HG03097 (cell line): ENCODE measurements at regions not wholly inside any gene's neighbourhood (a gene's known extent, or its start where the extent isn't known, plus 50 kb on each side); places are given as distances from the start of the nearest gene placed in this dataset.
"Not testable (repeated sequence)": the region's sequence is repeated elsewhere in the genome, so short reads cannot be mapped to it uniquely, and the experiment has no call there.

Source experiments
- ATAC-seq: cut with Tn5 transposase; IDR thresholded peaks from one replicate; pipeline ENCODE4 v1.9.1; 2021; ENCODE audit not compliant: unreplicated experiment, low FRiP score

DNA sequence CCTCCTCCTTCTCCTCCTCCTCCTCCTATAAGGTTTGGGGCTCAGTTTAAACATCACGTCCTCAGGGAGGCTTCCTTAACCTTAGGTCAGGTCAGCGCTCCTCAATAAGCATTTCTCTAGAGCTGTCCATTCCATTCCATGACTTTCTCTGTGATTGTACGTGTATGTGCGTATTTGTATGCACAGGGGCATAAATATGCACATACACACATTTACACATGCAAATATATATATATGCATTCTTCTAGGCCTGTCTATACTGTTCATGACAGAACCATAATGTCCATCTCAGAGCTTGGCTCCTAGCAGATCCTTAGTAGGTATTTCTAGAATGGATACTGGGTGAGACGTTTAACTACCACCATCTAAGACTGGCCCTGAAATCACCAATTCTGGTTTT lies 258.6 kb downstream of the STIM2 start:
- ATAC-seq = no peak

DNA sequence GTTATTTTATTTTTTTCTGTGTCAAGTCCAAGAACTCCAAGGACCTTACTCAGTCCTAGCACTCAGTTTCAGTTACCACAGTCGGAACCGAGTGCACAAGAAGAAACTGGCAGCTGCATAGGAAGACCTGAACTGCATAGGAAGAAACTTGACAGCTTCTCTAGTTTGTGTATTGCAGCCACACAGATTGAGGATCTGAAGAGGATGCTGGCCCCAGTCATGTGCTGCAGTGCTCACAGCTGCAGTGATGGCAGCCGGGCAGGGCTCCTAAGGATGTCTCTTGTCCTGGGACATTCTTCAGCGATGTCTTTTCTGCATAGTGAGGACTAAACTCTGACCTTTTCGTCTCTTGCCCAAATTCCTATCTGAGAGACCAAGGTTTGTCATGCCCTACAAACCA lies 261.2 kb downstream of the STIM2 start:
- ATAC-seq = no peak

DNA sequence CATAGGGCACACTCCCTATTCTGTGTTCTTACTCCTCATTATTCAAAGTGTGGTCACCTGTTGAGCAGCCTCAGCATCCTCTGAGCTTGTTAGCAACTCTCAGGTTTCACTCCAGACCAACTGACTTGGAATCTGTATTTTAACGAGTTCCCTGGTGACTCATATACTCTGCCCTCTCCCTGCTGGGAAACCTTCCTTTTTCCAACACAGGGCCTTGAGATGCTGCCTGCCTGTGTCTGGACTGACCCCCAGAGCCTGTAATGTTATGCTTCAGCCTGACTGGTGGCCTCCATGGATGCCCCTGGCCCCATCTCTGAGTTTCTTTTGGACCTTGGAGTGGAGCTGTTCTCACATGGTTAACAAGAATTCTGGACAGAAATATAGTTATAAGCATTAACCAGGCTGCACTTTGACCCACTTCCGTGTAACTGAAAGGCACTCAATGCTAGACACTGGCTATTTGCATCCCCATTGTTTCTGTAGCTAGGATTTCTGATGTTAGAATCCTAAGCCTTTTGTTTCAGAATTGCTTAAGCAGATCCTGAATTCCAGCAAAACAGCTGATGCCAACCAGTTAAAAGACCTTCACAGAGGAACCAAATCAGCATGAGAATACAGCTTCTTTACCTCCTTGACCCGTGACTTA lies 262.6 kb downstream of the STIM2 start:
- ATAC-seq = no peak

DNA sequence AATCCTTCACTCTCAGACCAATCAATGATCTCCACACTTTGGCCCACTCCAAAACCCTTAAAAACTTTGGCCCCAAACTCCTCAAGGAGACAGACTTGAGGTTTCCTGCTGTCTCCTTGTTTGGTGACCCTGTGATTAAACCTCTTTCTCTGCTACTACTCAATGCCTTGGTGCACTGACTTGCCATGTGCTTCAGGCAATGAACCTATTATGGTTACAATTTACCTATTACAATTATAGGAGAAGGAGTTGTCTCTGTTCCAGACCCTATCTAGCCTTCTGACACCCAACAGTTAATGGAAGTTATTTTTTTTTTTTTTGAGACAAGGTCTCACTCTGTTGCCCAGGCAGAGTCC lies 263.1 kb downstream of the STIM2 start:
- no peak for ATAC-seq

DNA sequence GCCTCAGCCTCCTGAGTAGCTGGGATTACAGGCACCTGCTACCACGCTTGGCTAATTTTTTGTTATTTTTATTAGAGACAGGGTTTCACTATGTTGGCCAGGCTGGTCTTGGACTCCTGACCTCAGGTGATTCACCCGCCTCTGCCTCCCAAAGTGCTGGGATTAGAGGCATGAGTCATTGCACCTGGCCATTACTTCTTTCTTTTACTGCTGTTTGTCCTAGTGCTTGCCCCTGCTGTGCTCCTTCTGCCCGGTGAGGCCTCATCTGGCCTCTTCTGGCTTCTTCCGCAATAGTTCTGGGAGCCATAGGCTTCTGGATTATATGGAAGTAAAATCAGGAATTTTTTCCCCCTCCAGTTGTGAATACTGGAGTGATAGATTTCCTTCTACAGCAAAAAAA lies 266.3 kb downstream of the STIM2 start:
- ATAC-seq = not testable (repeated sequence)

DNA sequence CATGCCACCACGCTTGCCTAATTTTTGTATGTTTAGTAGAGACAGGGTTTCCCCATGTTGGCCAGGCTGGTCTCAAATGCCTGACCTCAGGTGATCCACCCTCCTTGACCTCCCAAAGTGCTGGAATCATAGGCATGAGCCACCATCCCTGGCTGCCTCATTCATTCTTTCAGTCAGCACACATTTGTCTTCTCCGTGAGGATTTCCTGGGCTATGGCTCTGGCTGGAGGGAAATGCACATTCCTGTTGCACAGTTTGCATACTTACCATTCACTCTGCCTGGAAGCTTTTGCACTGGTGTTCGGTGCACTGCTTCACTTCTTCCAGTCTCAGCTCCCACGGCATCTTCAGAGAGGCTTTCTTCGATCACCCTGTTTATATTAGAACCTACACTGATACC lies 267.8 kb downstream of the STIM2 start:
- no peak for ATAC-seq

DNA sequence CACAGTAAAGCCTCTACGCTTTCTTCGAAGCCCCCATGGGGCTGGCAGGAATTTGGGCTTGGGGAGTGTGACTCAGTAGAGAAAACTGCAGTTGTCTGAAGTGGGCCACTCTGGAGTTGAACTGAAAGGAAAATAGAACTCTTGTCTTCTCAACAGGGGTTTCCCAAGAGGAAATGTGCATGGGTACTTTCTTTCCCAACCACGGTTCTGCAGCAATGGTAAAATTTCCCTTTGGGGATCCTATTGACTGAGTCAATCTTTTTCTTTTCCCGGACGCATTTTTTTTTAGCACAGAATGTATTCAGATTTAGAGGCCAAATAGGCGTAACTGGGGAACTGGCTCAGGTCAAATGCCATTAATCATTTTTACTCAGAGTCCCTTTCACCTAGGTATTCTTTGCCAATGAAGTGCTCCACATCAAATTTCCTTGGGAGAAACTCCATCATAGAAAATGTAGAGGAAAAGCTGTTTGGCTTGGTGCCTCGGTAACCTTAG lies 269.3 kb downstream of the STIM2 start:
- no peak for ATAC-seq

DNA sequence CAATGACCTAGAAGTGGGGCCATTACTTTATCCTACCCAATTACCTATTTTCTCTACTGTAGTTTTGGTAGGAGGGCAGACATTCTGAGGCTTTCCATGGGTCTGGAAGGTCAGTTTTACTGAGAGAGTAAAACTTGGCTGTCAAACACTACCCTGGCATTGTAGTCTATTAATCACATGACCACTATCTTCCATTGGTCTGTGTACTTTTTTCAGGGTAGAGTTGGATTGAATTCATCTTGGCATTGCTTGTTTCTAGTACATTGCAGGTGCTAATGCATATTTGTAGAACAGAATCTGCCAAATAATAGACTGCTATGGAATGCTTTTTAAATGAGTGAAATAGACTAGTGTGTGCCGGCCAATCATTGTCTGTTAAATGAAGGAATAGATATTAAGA lies 271.9 kb downstream of the STIM2 start:
- no peak for ATAC-seq

DNA sequence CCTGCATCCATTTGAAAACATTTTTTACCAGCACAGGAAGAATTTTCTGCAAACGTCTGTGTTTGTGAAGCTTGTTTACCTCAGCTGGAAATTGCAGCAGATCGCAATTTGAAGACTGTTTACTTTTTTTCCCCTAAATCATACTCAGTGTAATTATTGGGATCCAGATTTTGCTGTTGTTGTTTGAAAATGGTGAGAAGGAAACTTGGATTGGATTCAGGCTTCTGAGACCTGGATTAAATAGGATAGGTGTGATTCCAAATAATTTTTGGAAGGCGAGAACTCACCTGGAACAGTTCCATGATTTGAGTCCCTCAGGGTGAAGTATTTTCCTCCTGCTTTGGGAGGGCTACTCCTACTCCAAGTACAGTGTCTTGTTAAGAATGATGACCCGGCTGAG lies 279.8 kb downstream of the STIM2 start:
- ATAC-seq = no peak

DNA sequence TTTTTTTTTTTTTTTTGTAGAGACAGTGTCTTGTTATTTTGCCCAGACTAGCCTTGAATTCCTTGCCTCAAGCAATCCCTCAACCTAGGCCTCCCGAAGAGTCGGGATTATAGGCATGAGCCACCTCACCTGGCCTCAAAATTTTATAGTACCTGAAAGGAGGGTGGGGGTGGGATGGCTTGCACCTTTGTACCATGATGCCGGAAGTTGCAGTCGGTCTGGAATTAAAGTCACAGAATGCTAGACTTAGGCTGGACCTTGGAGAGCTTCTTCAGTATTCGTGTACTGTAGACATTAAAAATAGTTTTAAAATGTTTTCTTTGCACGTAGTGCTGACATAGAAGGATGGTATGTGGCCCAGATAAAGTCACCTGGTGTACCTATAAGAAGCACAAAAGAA lies 280.9 kb downstream of the STIM2 start:
- no peak for ATAC-seq

DNA sequence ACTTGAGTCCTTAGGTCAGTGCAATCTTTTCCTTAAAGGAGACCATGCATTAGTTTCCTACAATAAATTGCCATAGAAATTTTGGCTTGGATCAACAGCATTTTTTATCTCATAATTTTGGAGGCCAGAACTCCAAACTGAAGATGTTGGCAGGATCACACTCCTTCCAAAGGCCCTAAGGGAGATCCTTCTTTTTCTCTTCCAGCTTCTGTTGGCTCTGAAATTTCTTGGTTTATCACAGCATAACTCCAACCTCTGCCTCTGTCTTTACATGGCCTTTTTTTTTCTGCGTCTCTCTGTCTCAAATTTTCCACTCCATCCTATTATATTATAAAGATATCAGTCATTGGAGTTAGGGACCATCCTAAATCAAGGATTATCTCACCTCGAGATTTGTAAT lies 282.2 kb downstream of the STIM2 start:
- ATAC-seq = no peak

DNA sequence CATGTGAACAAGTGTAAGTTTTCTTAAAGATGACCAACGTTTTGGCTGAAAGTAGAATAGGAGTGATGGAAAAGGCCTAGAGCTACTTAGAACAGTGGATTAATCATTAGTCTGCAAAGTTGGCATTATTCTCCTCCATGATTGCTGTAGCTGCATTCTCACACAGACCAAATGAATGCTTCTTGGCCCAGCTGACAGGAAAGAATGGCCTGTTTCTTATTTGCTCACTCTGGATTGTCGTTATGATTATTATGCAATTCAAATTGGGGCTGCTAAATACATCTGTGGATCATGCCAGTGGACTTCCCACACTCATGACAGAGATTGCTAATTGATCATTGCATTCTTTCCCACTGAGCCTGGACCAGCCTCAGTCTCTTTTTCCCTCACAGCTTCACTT lies 285.0 kb downstream of the STIM2 start:
- no peak for ATAC-seq

DNA sequence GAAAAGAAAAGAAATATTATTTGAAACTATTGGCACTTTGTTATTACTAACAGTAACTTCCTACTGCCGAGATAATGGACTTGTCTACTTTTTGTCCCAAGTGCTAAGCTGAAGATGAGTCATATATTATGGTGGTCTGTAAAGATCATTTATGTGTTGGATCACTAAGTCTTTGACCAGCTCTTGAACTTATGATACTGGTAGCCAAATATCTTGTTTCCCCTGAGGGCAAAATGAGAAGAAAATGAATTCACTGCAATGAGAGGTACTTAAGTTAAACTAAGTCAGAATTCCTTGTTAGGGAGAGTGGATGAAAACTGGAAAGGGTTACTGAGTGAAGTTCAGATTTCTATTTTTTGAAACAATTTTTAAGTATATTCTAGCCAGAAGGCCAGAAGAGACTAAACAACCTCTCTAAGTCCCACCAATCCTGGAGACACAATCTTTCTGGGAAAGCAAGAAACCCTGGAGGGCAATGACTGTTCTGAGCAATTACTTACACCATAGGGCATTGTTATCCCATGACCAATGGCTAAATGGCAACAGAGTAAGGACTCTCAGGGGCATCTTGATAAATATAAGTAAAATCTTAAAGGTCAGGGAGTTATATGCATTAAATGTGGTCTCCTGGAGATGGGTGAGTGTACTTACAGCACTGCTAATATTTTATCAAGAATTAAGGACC lies 287.7 kb downstream of the STIM2 start:
- ATAC-seq = no peak

DNA sequence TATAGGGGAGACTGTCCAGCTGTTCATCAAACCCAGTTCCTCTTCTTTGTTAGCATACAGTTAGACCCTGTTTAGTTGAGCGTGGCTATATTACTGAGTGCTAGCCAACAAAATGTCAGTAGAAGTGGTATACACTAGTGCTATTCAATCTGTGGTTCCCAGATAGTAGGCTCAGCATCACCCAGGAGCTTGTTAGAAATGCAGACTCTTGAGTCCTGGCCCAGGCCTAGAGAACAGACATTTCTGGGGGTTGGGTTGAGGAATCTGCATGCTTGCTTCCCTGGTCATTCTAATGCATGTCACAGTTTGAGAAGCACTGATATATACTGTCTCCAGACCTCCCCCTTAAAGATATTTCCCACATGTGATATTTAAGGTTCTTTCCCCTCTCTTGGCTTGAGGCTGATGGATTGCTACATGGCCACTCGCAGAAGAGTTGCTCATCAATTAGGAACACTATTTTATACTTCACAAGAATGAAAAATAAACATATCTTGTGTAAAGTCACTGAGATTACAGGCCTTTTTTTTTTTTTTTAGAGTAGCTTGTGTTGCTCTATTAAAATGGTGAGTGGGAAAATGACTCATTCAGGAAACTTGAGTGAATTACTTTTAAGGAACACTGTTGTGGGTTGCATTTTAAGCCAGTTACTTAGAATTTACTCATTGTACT lies 289.0 kb downstream of the STIM2 start:
- no peak for ATAC-seq

DNA sequence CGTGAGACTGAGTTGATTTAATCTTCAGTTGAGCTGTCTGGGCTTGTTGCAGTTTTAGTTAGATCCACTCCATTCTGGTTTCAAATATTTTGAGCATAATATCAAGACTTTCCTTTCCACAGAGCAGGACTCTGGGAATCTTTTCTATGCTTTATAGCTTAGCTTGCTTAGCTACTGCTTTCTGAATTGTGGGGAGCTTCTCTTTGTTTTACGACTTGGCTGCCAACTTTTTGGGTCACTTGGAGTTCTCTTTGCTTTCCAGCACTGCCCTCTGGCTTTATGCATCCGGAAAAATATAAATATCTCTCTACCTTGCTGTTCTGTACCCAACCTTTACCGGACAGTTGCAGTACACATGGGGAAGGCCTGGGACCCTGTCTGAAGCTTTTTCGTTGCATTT lies 292.1 kb downstream of the STIM2 start:
- ATAC-seq = no peak

DNA sequence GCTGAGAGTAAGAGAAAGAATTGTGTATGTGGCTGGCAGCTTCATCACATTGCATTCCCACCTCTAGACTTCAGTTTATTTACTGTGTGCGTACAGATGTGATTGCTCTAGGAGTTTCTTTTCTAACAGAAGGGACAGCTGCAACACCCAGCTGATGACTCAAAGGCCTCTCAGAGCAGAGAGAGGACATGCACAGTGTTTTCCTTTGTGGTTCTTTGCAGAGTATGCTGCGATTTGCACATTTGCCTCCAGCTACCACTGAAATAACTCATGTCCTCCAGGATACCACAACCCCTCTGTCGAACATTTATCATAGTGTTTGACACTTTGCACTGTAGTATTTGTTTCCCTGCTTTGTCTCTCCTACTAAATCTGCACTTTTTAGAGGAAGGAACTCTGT lies 294.1 kb downstream of the STIM2 start:
- ATAC-seq = no peak

DNA sequence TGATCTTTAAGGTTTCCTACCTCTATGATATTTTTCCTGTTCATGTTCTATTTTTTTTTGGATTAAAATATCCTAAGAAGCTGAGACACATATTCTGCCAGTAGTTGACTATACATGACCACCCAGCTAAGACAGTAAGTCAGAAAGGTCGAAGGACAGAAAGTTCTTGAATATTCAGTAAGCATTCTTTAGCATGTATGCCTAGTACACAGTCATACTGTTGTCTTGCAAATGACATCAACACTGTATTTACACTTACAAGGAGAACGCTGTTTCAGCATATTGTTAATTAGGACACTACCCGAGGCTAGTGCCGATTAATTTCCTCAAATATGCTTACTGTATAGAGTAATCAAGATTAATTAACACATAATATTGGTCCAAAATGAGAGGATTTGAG lies 300.6 kb downstream of the STIM2 start:
- ATAC-seq = no peak

DNA sequence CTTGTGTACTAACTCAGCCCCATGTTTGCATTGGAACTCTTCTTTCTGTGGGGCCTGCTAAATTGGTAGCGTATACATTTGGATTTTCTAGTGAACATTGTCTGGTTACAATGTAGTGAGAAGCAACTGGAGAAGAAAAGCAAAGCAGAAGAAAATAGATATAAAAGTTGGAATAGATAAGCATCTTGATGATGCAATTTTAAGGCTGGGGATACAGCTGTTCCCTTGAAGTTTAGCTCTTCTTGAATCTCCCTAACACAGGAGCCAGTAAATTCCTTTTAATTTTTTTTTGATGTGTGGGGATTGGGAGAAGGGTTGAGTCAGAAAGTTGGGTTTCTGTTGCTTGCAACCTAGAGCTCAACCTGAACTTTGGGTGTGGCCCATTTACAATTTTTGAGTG lies 308.1 kb downstream of the STIM2 start:
- no peak for ATAC-seq

DNA sequence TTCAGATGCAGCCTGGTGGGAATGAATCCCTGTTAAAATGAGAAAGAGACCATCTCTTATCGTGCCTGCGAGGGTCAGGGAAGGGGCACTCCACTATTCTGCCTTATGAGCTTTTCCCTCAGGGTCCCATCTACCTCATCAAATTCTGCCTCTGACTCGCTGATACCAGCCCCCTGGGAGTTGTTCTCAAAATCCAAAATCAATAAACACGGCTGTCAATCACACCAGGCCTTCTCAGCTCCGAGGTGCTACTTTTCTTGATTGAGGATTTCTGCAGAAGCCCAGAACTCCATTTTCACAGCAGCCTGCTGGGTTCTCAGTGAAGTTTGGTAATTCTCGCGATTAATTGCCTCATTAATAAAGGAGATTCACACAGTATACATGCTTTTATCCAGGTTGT lies 312.6 kb downstream of the STIM2 start:
- ATAC-seq = no peak

DNA sequence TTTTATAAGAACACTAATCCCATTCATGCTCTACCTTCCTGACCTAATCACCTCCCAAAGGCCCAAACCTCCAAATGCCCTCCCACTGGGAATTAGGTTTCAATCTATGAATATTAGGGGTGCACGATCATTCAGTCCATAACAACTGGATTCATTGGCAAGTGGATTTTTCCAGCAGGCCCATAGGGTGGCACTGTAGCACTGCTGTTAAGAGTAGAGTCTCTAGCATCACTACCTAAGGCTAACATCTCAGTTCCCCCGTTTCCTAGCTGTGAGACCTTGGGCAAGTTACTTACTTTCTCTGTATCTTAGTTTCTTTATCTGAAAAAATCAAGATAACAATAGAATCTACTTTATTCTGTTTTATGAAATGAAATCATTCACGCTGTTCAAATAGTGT lies 315.8 kb downstream of the STIM2 start:
- ATAC-seq = no peak

DNA sequence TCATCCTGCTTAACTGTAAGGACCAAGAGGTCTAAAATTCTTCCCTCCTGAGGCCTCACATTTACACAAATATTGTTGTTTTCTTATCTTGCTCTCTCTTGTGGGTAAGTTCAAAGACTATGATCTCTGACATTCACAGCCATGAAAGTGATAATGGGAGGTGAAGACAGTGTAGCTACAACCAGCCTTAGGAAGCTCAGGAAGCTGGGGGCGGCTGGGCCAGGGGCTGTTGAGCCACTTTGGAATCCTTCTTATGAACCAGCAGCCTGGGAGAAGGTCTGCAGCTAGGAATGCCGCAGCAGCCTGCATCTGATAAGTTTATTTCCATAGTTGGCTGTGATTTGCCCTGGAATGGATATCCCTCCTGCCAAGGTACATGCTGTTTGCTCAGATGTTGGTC lies 316.2 kb downstream of the STIM2 start:
- no peak for ATAC-seq

DNA sequence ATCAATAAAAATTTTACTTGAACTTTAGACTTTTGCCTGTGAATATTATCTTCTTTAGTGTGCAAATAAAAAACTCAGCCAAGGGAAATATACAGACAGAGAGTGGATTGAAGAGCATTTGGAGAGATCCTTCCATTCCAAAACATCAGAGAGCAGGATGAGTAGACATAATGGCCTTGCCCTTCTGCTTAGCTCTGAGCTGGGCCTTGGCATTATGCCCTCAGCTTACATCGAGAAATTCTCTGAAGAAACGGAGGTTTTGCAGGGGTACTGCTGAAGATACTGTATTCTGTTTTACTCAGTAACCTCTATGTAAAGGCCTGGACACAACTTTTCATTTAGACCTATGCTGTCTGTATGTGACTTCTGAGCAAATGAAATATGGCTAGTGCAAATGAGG lies 317.4 kb downstream of the STIM2 start:
- no peak for ATAC-seq
